ENCODE measurements at regions not wholly inside any gene's neighbourhood (a gene's known extent, or its start where the extent isn't known, plus 50 kb on each side); places are given as distances from the start of the nearest gene placed in this dataset.

GRCh38 chr3:78287085-78287484 is 1247.2 kb downstream of the ROBO2 start:
- intact Hi-C loops (cut with DNase I), result no loop called here
- H3K4me1 ChIP-seq, result no peaks in the 10 kb centered on the region
- DNase-seq, result no peak
- no peaks in the 10 kb centered on the region for H3K9me3 ChIP-seq
- no peaks in the 10 kb centered on the region for H3K36me3 ChIP-seq
- H3K27me3 ChIP-seq, result no peaks in the 10 kb centered on the region
- no peak overlapping the region for H3K4me3 ChIP-seq
- TF ChIP-seq, protein P1, sequence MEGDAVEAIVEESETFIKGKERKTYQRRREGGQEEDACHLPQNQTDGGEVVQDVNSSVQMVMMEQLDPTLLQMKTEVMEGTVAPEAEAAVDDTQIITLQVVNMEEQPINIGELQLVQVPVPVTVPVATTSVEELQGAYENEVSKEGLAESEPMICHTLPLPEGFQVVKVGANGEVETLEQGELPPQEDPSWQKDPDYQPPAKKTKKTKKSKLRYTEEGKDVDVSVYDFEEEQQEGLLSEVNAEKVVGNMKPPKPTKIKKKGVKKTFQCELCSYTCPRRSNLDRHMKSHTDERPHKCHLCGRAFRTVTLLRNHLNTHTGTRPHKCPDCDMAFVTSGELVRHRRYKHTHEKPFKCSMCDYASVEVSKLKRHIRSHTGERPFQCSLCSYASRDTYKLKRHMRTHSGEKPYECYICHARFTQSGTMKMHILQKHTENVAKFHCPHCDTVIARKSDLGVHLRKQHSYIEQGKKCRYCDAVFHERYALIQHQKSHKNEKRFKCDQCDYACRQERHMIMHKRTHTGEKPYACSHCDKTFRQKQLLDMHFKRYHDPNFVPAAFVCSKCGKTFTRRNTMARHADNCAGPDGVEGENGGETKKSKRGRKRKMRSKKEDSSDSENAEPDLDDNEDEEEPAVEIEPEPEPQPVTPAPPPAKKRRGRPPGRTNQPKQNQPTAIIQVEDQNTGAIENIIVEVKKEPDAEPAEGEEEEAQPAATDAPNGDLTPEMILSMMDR (IDR thresholded peaks at IDR 0.05), result no peak
- no peak overlapping the region for H3K27ac ChIP-seq
- ATAC-seq, result no peak

DNA sequence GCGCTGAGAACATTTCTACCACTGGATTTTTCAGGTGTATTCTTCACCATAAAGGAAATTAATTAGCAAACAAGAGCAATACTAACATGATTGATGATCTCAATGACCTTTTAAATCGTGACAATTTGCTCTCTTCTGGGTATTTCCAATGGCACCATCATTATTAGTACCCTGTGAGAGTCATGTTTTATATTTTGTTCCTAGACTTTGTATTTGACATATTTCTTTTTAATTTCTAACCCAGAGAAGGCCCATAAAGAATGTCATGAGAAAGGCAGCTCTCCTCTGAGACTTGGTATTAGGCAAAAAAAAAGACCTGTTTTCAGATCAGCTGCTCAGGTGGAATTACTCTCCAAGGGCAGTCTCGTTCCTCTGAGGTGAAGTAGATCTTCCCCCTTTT is 1253.4 kb downstream of the ROBO2 start:
- H3K27me3 ChIP-seq, result no peaks in the 10 kb centered on the region
- no peaks in the 10 kb centered on the region for H3K9me3 ChIP-seq
- intact Hi-C loops (cut with DNase I), result no loop called here
- no peaks in the 10 kb centered on the region for H3K36me3 ChIP-seq
- TF ChIP-seq, protein P1 (IDR thresholded peaks at IDR 0.05), result no peak
- DNase-seq (no peak), ATAC-seq (no peak)
- no peak overlapping the region for H3K4me3 ChIP-seq
- H3K4me1 ChIP-seq, result no peaks in the 10 kb centered on the region
- no peak overlapping the region for H3K27ac ChIP-seq

DNA sequence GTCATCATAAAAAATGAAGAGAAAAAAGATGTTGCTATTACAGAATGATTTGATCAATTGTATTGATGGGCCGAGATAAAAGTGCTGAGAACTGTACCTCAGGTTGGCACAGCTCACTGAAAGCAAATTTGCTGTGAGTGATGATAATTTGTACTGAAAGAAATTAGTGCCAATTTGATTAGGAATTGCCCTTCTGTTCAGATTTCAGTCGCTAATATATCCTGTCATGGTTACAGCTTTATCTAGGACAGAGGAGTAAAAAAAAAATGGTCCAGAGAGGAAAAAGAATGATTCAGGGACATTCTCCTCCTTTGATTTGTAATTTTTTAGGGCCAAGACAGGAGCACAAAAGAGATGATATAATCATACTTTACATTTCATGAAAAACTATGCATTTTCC is 1264.2 kb downstream of the ROBO2 start:
- Histone ChIP-seq H3K27ac (no peak overlapping the region), H3K9me3 (no peaks in the 10 kb centered on the region), H3K36me3 (no peaks in the 10 kb centered on the region), H3K4me3 (no peak overlapping the region), H3K27me3 (no peaks in the 10 kb centered on the region), H3K4me1 (no peaks in the 10 kb centered on the region)
- ATAC-seq, result no peak
- no peak for DNase-seq
- intact Hi-C loops (cut with DNase I), result no loop called here
- TF ChIP-seq, protein P1 (IDR thresholded peaks at IDR 0.05), result no peak

DNA sequence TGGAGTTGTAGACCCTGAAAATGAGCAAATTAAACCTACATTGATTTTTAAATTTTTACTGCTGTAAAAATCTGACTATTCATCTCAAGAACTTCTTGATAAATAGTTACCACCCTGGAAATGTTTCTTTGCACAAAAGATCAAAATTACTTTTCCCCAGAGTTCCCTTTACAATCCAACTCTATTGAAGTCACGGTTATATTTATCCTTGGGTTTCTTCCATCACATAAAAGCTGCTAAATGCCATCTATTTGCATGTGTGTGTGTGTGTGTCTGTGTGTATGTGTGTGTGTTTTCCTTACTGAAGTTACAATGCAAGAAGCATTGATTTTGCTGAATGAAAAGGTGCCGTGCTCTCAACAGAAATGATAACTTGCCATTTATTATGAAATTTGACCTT is 1273.0 kb downstream of the ROBO2 start:
- DNase-seq (no peak), ATAC-seq (no peak)
- H3K4me3 ChIP-seq, result no peak overlapping the region
- no peaks in the 10 kb centered on the region for H3K27me3 ChIP-seq
- intact Hi-C loops (cut with DNase I), result no loop called here
- no peaks in the 10 kb centered on the region for H3K36me3 ChIP-seq
- H3K4me1 ChIP-seq, result no peaks in the 10 kb centered on the region
- TF ChIP-seq, protein P1 (IDR thresholded peaks at IDR 0.05), result no peak
- H3K27ac ChIP-seq, result no peak overlapping the region
- no peaks in the 10 kb centered on the region for H3K9me3 ChIP-seq

DNA sequence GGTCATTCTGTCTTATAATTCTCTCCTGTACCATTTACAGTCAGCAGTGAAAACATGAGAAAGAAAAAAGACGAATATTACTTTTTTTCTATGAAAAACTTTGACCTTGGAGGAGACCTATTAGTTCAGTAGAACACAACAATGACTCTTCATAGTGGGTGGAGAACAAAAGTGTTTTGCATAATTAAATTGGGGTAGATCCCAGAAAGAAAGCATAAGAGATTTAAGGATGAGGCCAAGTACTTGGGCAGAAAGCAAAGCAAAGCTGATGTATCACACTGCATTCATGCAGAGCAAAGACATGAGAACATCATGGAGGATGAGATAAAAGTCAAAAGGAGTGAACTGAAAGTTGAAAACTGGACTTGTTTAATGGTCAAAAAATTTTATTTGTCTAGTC is 1273.4 kb downstream of the ROBO2 start:
- no peaks in the 10 kb centered on the region for H3K36me3 ChIP-seq
- intact Hi-C loops (cut with DNase I), result no loop called here
- ATAC-seq (no peak), DNase-seq (no peak)
- no peaks in the 10 kb centered on the region for H3K4me1 ChIP-seq
- no peak overlapping the region for H3K4me3 ChIP-seq
- H3K9me3 ChIP-seq, result no peaks in the 10 kb centered on the region
- H3K27me3 ChIP-seq, result no peaks in the 10 kb centered on the region
- TF ChIP-seq, protein P1 (IDR thresholded peaks at IDR 0.05), result no peak
- H3K27ac ChIP-seq, result no peak overlapping the region

DNA sequence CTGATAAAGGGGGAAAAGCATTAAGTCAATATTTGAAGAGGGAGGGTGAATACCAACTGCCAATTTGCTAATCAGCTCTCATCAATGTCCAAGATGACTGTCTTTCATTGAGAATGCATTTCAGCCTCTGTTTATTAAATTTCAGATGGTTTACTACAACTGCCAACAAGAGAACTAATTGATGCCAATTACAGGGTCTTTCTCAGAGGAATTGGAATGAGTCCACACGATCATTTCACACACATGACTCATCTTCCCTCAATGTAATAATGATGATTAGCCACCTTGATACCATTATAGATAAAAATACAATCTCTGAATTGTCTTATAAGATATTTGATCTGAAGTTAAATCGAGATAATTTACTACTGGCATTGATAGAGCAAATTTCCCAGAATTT is 1274.4 kb downstream of the ROBO2 start:
- no peaks in the 10 kb centered on the region for H3K36me3 ChIP-seq
- no peak overlapping the region for H3K27ac ChIP-seq
- H3K27me3 ChIP-seq, result no peaks in the 10 kb centered on the region
- no peak for ATAC-seq
- no peak overlapping the region for H3K4me3 ChIP-seq
- H3K9me3 ChIP-seq, result no peaks in the 10 kb centered on the region
- DNase-seq, result no peak
- TF ChIP-seq, protein P1 (IDR thresholded peaks at IDR 0.05), result no peak
- intact Hi-C loops (cut with DNase I), result no loop called here
- H3K4me1 ChIP-seq, result no peaks in the 10 kb centered on the region

All from upper lobe of right lung (tissue), 1 donor.